Urinary bladder (tissue), 3 donors: ENCODE measurements at regions not wholly inside any gene's neighbourhood (a gene's known extent, or its start where the extent isn't known, plus 50 kb on each side); places are given as distances from the start of the nearest gene placed in this dataset.

Experiments
- DNase-seq: peaks from one replicate; pipeline ENCODE4 v3.0.0-alpha.2; 2015; ENCODE audit errors: extremely low spot score
- H3K27ac ChIP-seq: one replicate; pipeline ENCODE4 v1.5.1; 2013; ENCODE audit warnings: low read depth, mild to moderate bottlenecking, moderate library complexity
- H3K36me3 ChIP-seq: one replicate; pipeline ENCODE4 v1.6.1; 2013; ENCODE audit warnings: mild to moderate bottlenecking, moderate library complexity; ENCODE audit not compliant: insufficient read depth
- H3K4me1 ChIP-seq: one replicate; pipeline ENCODE4 v1.6.1; 2013; ENCODE audit warnings: mild to moderate bottlenecking, moderate library complexity; ENCODE audit not compliant: insufficient read depth
- H3K4me3 ChIP-seq: one replicate; pipeline ENCODE4 v1.5.1; 2013; ENCODE audit warnings: low read depth, low read length
- WGBS: extraction: QIAGEN DNeasy Blood & Tissue Kit; methylation state at CpG from one replicate; pipeline ENCODE4 v1.1.7; 2013; 5-methylcytosine and 5-hydroxymethylcytosine counted together
- donor health status: healthy with polysubstance abuse.
- donor health status: healthy.

- Histone ChIP-seq H3K27ac (no peak overlapping the region), H3K4me1 (no peaks in the 10 kb centered on the region), H3K36me3 (no peaks in the 10 kb centered on the region), H3K4me3 (no peak overlapping the region)
- no peak for DNase-seq
- WGBS, result 98% methylated on average over 3 of the region's 3 CpGs
These were observed 70.2 kb downstream of the RND3 start for GRCh38 chr2:150417278-150417677.

GRCh38 chr2:150415022-150415421, 72.4 kb downstream of the RND3 start:
- no peaks in the 10 kb centered on the region for H3K4me1 ChIP-seq

GRCh38 chr2:150413910-150414309, 73.6 kb downstream of the RND3 start:
- 64% methylated on average over 2 of the region's 2 CpGs for WGBS
- no peaks in the 10 kb centered on the region for H3K4me1 ChIP-seq
- no peak overlapping the region for H3K27ac ChIP-seq
- no peaks in the 10 kb centered on the region for H3K36me3 ChIP-seq
- no peak overlapping the region for H3K4me3 ChIP-seq
- DNase-seq, result no peak

More at GRCh38 chr2:150415022-150415421, 72.4 kb downstream of the RND3 start:
- DNase-seq, result no peak
- Histone ChIP-seq H3K27ac (no peak overlapping the region), H3K4me3 (no peak overlapping the region), H3K36me3 (no peaks in the 10 kb centered on the region)

GRCh38 chr2:150413366-150413765, 74.1 kb downstream of the RND3 start:
- WGBS, result 95% methylated on average over 7 of the region's 7 CpGs
- no peak for DNase-seq
- H3K4me1 ChIP-seq, result no peaks in the 10 kb centered on the region

GRCh38 chr2:150410809-150411208, 76.7 kb downstream of the RND3 start:
- Histone ChIP-seq H3K36me3 (no peaks in the 10 kb centered on the region), H3K4me3 (no peak overlapping the region), H3K27ac (no peak overlapping the region), H3K4me1 (no peaks in the 10 kb centered on the region)
- no peak for DNase-seq
- 91% methylated on average over 3 of the region's 3 CpGs for WGBS

More at GRCh38 chr2:150413366-150413765, 74.1 kb downstream of the RND3 start:
- H3K36me3 ChIP-seq, result no peaks in the 10 kb centered on the region
- no peak overlapping the region for H3K27ac ChIP-seq
- no peak overlapping the region for H3K4me3 ChIP-seq

- H3K27ac ChIP-seq, result no peak overlapping the region
- H3K4me3 ChIP-seq, result no peak overlapping the region
- no peak for DNase-seq
- H3K4me1 ChIP-seq, result no peaks in the 10 kb centered on the region
- WGBS, result 56% methylated on average over 2 of the region's 2 CpGs
- no peaks in the 10 kb centered on the region for H3K36me3 ChIP-seq
These were observed 78.3 kb downstream of the RND3 start for GRCh38 chr2:150409196-150409595.

GRCh38 chr2:150404147-150404546, 83.3 kb downstream of the RND3 start:
- H3K4me3 ChIP-seq, result no peak overlapping the region
- H3K36me3 ChIP-seq, result no peaks in the 10 kb centered on the region
- no peak for DNase-seq
- 94% methylated on average over 3 of the region's 3 CpGs for WGBS
- no peaks in the 10 kb centered on the region for H3K4me1 ChIP-seq
- no peak overlapping the region for H3K27ac ChIP-seq

GRCh38 chr2:150403457-150403856, 84.0 kb downstream of the RND3 start:
- Histone ChIP-seq H3K4me3 (no peak overlapping the region), H3K27ac (no peak overlapping the region), H3K36me3 (no peaks in the 10 kb centered on the region), H3K4me1 (no peaks in the 10 kb centered on the region)
- no peak for DNase-seq
- 47% methylated on average over 2 of the region's 2 CpGs for WGBS

- Histone ChIP-seq H3K4me1 (no peaks in the 10 kb centered on the region), H3K27ac (no peak overlapping the region), H3K4me3 (no peak overlapping the region), H3K36me3 (no peaks in the 10 kb centered on the region)
- 71% methylated on average over 3 of the region's 3 CpGs for WGBS
- no peak for DNase-seq
These were observed 84.5 kb downstream of the RND3 start for GRCh38 chr2:150402953-150403352.

- 78% methylated on average over 2 of the region's 2 CpGs for whole genome bisulfite sequencing
- Histone ChIP-seq H3K4me1 (no peaks in the 10 kb centered on the region), H3K36me3 (no peaks in the 10 kb centered on the region), H3K4me3 (no peak overlapping the region), H3K27ac (no peak overlapping the region)
- no peak for DNase-seq
These were observed 86.6 kb downstream of the RND3 start for GRCh38 chr2:150400849-150401248.

- WGBS, result 53% methylated on average over 4 of the region's 4 CpGs
- no peaks in the 10 kb centered on the region for H3K36me3 ChIP-seq
- H3K4me1 ChIP-seq, result no peaks in the 10 kb centered on the region
- DNase-seq, result no peak
- no peak overlapping the region for H3K4me3 ChIP-seq
- H3K27ac ChIP-seq, result no peak overlapping the region
These were observed 94.9 kb downstream of the RND3 start for GRCh38 chr2:150392614-150393013.

- Histone ChIP-seq H3K36me3 (no peaks in the 10 kb centered on the region), H3K27ac (no peak overlapping the region), H3K4me3 (no peak overlapping the region), H3K4me1 (no peaks in the 10 kb centered on the region)
- no peak for DNase-seq
These were observed 95.7 kb downstream of the RND3 start for GRCh38 chr2:150391779-150392178.

- DNase-seq, result no peak
- 73% methylated on average over 2 of the region's 2 CpGs for WGBS
- Histone ChIP-seq H3K27ac (no peak overlapping the region), H3K4me1 (no peaks in the 10 kb centered on the region), H3K4me3 (no peak overlapping the region), H3K36me3 (no peaks in the 10 kb centered on the region)
These were observed 98.0 kb downstream of the RND3 start for GRCh38 chr2:150389447-150389846.

- Histone ChIP-seq H3K4me1 (no peaks in the 10 kb centered on the region), H3K27ac (no peak overlapping the region), H3K4me3 (no peak overlapping the region), H3K36me3 (no peaks in the 10 kb centered on the region)
- 82% methylated on average over 2 of the region's 2 CpGs for WGBS
- DNase-seq, result no peak
These were observed 99.2 kb downstream of the RND3 start for GRCh38 chr2:150388289-150388625.

- no peak overlapping the region for H3K4me3 ChIP-seq
- 89% methylated on average over 4 of the region's 4 CpGs for WGBS
- no peaks in the 10 kb centered on the region for H3K4me1 ChIP-seq
- H3K36me3 ChIP-seq, result no peaks in the 10 kb centered on the region
- DNase-seq, result no peak
- H3K27ac ChIP-seq, result no peak overlapping the region
These were observed 99.7 kb downstream of the RND3 start for GRCh38 chr2:150387586-150388288.
